ENCODE measurements at regions not wholly inside any gene's neighbourhood (a gene's known extent, or its start where the extent isn't known, plus 50 kb on each side); places are given as distances from the start of the nearest gene placed in this dataset.
"Not testable (repeated sequence)": the region's sequence is repeated elsewhere in the genome, so short reads cannot be mapped to it uniquely, and the experiment has no call there.

DNA sequence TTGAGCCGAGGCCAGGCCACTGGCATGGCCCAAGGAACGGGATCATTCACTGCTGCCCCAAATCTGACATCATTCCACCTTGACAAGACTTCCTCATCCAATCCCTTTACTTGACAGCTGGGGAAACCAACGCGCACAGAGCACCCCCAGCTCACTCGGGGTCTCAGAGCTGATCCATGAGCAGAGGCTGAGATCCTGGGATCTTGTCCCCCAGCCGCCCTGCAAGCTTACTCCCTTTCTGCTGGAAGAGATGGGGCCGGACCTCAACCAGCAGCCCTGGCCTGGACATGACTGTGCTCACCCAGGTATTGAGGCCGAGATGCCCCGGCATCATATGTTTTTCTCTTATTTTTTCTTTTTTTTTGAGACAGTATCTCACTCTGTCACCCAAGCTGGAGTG lies 161.6 kb downstream of the GGTLC3 start:
- H3K27ac Mint-ChIP-seq; H3K4me1 ChIP-seq (ENCODE audit: insufficient read depth, low read length); H3K27ac ChIP-seq (ENCODE audit: low read depth, low read length); H3K4me3 ChIP-seq (ENCODE audit: low read length in 2 of 2); H3K27me3 ChIP-seq (ENCODE audit: insufficient read depth, low read length); H3K4me1 Mint-ChIP-seq; intact Hi-C loops (cut with micrococcal nuclease); H3K36me3 ChIP-seq (ENCODE audit: insufficient read depth, low read length); H3K27me3 Mint-ChIP-seq; H3K9me3 ChIP-seq (ENCODE audit: control insufficient read depth in 1 of 2, low read length in 2 of 2); H3K4me3 Mint-ChIP-seq; H3K9me3 Mint-ChIP-seq; H3K36me3 Mint-ChIP-seq; POLR2A ChIA-PET (ENCODE audit: partially characterized antibody); CTCF ChIA-PET (ENCODE audit: partially characterized antibody): not testable (repeated sequence)
- DNase-seq, result peak in 1 of 5 donors; percentile 5
